PC-3 (cell line): ENCODE measurements at regions not wholly inside any gene's neighbourhood (a gene's known extent, or its start where the extent isn't known, plus 50 kb on each side); places are given as distances from the start of the nearest gene placed in this dataset.

Experiments
- EZH2 ChIP-seq: fragments of 300-600 bp; sonication (generic); IDR thresholded peaks from one replicate; pipeline ENCODE4 v1.6.1; 2017; ENCODE audit warnings: antibody characterized with exemption, mild to moderate bottlenecking, low read length; ENCODE audit not compliant: unreplicated experiment
- TF ChIP-seq, protein P1 (sequence below): fragments of 300-600 bp; sonication (generic); conservative IDR thresholded peaks from 2 replicates; pipeline ENCODE4 v1.5.1; 2017; ENCODE audit warnings: antibody characterized with exemption, low read depth, mild to moderate bottlenecking, low read length

DNA sequence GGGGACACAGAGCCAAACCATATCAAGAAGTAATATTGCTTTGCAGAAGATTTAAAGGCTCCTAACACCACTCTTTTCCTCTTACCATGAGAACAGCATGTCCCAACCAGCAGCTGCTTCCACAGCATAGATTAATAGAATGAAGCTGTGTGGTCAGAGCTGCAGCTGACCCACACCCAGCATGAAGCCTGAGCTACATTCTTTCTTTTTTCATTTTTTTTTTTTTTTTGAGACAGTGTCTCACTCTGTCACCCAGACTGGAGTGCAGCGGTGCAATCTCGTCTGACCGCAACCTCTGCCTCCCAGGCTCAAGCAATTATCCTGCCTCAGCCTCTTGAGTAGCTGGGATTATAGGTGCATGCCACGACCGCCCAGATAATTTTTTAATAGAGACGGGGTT is 289.8 kb downstream of the RAD51AP2 start:
- TF ChIP-seq, protein P1, sequence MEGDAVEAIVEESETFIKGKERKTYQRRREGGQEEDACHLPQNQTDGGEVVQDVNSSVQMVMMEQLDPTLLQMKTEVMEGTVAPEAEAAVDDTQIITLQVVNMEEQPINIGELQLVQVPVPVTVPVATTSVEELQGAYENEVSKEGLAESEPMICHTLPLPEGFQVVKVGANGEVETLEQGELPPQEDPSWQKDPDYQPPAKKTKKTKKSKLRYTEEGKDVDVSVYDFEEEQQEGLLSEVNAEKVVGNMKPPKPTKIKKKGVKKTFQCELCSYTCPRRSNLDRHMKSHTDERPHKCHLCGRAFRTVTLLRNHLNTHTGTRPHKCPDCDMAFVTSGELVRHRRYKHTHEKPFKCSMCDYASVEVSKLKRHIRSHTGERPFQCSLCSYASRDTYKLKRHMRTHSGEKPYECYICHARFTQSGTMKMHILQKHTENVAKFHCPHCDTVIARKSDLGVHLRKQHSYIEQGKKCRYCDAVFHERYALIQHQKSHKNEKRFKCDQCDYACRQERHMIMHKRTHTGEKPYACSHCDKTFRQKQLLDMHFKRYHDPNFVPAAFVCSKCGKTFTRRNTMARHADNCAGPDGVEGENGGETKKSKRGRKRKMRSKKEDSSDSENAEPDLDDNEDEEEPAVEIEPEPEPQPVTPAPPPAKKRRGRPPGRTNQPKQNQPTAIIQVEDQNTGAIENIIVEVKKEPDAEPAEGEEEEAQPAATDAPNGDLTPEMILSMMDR = no peak
- TF ChIP-seq EZH2 = no peak
